Esophagus muscularis mucosa (tissue), 4 donors: ENCODE measurements at regions not wholly inside any gene's neighbourhood (a gene's known extent, or its start where the extent isn't known, plus 50 kb on each side); places are given as distances from the start of the nearest gene placed in this dataset.

Experiments used
- DNase-seq: peaks from one replicate; pipeline ENCODE4 v3.0.0-alpha.2; 2017; ENCODE audit errors: extremely low spot score
- H3K27ac ChIP-seq, 4 donors: fragments of 200-600 bp; sonication (generic); replicated peaks in 1 of 4; 1 replicate in 3 of 4; 2 replicates in 1 of 4; pipeline ENCODE4 v1.5.1; 2016 to 2019; ENCODE audit warnings: mild to moderate bottlenecking in 1 of 4
- H3K27me3 ChIP-seq, 4 donors: fragments of 200-600 bp; sonication (generic); one replicate each; pipeline versions ENCODE4 v1.5.1 to v1.6.0; 2016 to 2019
- H3K36me3 ChIP-seq, 4 donors: fragments of 200-600 bp; sonication (generic); one replicate each; pipeline ENCODE4 v1.5.1; 2016 to 2019
- H3K4me1 ChIP-seq, 4 donors: fragments of 200-600 bp; sonication (generic); one replicate each; pipeline ENCODE4 v1.5.1; 2016 to 2019
- H3K4me3 ChIP-seq, 4 donors: fragments of 200-600 bp; sonication (generic); 1 replicate in 2 of 4; 2 replicates in 2 of 4; pipeline ENCODE4 v1.5.1; 2016 to 2019; ENCODE audit warnings: mild to moderate bottlenecking in 4 of 4, moderate library complexity in 1 of 4
- H3K9me3 ChIP-seq, 4 donors: fragments of 200-600 bp; sonication (generic); 1 replicate in 3 of 4; 2 replicates in 1 of 4; pipeline ENCODE4 v1.5.1; 2016 to 2019
- CTCF ChIP-seq, 3 experiments: fragments of 200-600 bp in 2 of 3; fragments of 450-650 bp in 1 of 3; sonication (generic) in 2 of 3; IDR thresholded peaks; one replicate each; pipeline ENCODE4 v1.5.1; 2017 to 2019; ENCODE audit warnings: antibody characterized with exemption in 3 of 3, mild to moderate bottlenecking in 2 of 3, moderate library complexity in 1 of 3
- EP300 ChIP-seq: sonication (generic); formaldehyde crosslinking; IDR thresholded peaks from one replicate; pipeline ENCODE4 v1.6.1; 2017; ENCODE audit warnings: antibody characterized with exemption
- POLR2A ChIP-seq: fragments of 450-650 bp; IDR thresholded peaks from one replicate; pipeline ENCODE4 v1.6.1; 2017; ENCODE audit warnings: antibody characterized with exemption, moderate library complexity, mild to moderate bottlenecking, low read depth
- POLR2AphosphoS5 ChIP-seq, 2 donors: sonication (generic); formaldehyde crosslinking; IDR thresholded peaks; one replicate each; pipeline ENCODE4 v1.6.1; 2017; ENCODE audit warnings: antibody characterized with exemption in 2 of 2
- WGBS: methylation state at CpG from one replicate; pipeline ENCODE4 v1.1.5; 2018; 5-methylcytosine and 5-hydroxymethylcytosine counted together
- intact Hi-C: fragments of 100-400 bp; cut with DNase I; formaldehyde crosslinking; loops from one replicate; pipeline ENCODE4 v1.15.1; 2023

GRCh38 chr1:222392556-222392955 lies 155.3 kb downstream of the HHIPL2 start:
- no peak for DNase-seq
- whole genome bisulfite sequencing, result 71% methylated on average over 3 of the region's 3 CpGs
- TF ChIP-seq EP300, result no peak
- TF ChIP-seq POLR2AphosphoS5 (IDR thresholded peaks at IDR 0.05), result no peak
- TF ChIP-seq CTCF (IDR thresholded peaks at IDR 0.05), result no peak
- TF ChIP-seq POLR2A, result no peak

GRCh38 chr1:222390181-222390580 lies 157.7 kb downstream of the HHIPL2 start:
- no peak for TF ChIP-seq POLR2AphosphoS5 (IDR thresholded peaks at IDR 0.05)
- no peak for TF ChIP-seq EP300
- no peak for TF ChIP-seq POLR2A
- TF ChIP-seq CTCF (IDR thresholded peaks at IDR 0.05), result no peak
- Histone ChIP-seq H3K4me1 (no peaks in the 10 kb centered on the region), H3K27ac (no peak overlapping the region), H3K36me3 (no peaks in the 10 kb centered on the region), H3K9me3 (no peaks in the 10 kb centered on the region), H3K27me3 (no peaks in the 10 kb centered on the region), H3K4me3 (no peak overlapping the region)
- 85% methylated on average over 2 of the region's 2 CpGs for WGBS
- intact Hi-C loops, result no loop called here
- DNase-seq, result no peak

More at GRCh38 chr1:222392556-222392955, 155.3 kb downstream of the HHIPL2 start:
- Histone ChIP-seq H3K27ac (no peak overlapping the region), H3K9me3 (no peaks in the 10 kb centered on the region), H3K27me3 (no peaks in the 10 kb centered on the region), H3K4me3 (no peak overlapping the region), H3K4me1 (no peaks in the 10 kb centered on the region), H3K36me3 (no peaks in the 10 kb centered on the region)
- intact Hi-C loops, result no loop called here

DNA sequence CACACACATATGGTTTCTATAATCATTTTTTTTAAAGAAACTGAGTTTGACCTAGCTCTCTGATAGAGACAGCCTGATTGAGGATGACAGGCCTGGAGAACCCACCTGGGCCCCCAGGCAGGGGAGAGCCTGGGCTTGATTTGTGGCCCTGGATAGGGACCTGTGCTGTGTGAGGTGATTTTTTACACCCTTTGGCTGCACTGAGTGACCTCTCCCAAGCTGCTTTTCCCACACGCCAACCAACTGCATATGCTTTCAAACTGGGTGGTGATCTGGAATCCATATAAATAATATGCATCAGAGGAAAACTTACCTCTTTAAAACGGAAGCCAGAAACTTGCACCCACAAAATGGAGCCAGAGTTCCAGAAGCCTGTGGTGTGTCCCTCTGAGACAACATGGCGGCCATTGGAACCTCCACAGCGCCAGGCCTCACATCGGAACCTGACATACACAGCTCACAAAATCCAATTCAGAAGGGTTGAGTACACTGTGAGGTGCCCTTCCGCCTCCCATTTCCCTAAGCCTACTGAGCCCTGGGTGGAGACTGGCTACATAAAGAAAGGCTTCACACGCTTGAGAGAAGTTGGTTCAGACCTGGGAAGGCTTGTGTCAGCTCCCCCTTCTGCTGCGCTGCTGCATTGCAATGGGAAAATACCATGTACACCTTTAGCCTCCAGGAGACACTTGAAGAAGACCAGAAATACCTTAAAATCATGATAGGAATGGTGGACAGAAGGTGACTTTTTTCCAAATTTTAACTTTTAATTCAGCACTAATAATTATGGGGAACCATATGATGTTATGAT lies 160.7 kb downstream of the HHIPL2 start:
- H3K9me3 ChIP-seq, result no peaks in the 10 kb centered on the region
- TF ChIP-seq POLR2A, result no peak
- intact Hi-C loops, result no loop called here
- H3K27me3 ChIP-seq, result no peaks in the 10 kb centered on the region
- 87% methylated on average over 8 of the region's 8 CpGs for WGBS
- no peak overlapping the region for H3K27ac ChIP-seq
- H3K4me3 ChIP-seq, result no peak overlapping the region
- no peak for DNase-seq
- H3K36me3 ChIP-seq, result no peaks in the 10 kb centered on the region
- H3K4me1 ChIP-seq, result no peaks in the 10 kb centered on the region

- no peaks in the 10 kb centered on the region for H3K4me1 ChIP-seq
- no peak for DNase-seq
- TF ChIP-seq POLR2AphosphoS5 (IDR thresholded peaks at IDR 0.05) (no peak), EP300 (no peak), POLR2A (no peak), CTCF (IDR thresholded peaks at IDR 0.05) (no peak)
- WGBS, result 65% methylated on average over 1 of the region's 1 CpG
- no peak overlapping the region for H3K4me3 ChIP-seq
- no peaks in the 10 kb centered on the region for H3K36me3 ChIP-seq
- intact Hi-C loops, result no loop called here
- no peak overlapping the region for H3K27ac ChIP-seq
- no peaks in the 10 kb centered on the region for H3K27me3 ChIP-seq
- H3K9me3 ChIP-seq, result no peaks in the 10 kb centered on the region
Measured at GRCh38 chr1:222385955-222386354, 161.9 kb downstream of the HHIPL2 start.

DNA sequence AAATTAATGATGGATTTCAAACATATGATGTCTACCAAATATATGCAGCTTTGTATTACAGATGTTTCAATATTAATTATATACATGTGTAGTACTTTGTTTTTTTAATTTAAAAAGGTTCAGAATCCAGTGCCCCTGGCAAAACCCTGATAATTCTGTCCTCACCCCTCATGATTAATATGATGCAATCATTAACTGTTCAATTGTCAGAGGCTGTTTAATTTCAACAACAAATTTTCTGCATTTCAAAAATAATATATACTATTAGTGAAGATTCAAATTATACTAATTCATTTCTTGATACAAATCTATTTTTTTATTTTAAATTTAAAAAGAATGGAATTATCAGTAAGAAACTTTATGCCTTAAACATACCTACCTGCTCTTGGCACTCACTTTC lies 162.6 kb downstream of the HHIPL2 start:
- DNase-seq, result no peak
- TF ChIP-seq POLR2A, result no peak
- TF ChIP-seq EP300, result no peak
- no peak for TF ChIP-seq POLR2AphosphoS5 (IDR thresholded peaks at IDR 0.05)
- no peak for TF ChIP-seq CTCF (IDR thresholded peaks at IDR 0.05)
- H3K9me3 ChIP-seq, result no peaks in the 10 kb centered on the region
- H3K27me3 ChIP-seq, result no peaks in the 10 kb centered on the region
- no peaks in the 10 kb centered on the region for H3K4me1 ChIP-seq
- H3K27ac ChIP-seq, result no peak overlapping the region
- intact Hi-C loops, result no loop called here
- no peaks in the 10 kb centered on the region for H3K36me3 ChIP-seq
- H3K4me3 ChIP-seq, result no peak overlapping the region
